ENCODE measurements at regions not wholly inside any gene's neighbourhood (a gene's known extent, or its start where the extent isn't known, plus 50 kb on each side); places are given as distances from the start of the nearest gene placed in this dataset.

GRCh38 chr5:155461304-155461703, 447.7 kb downstream of the KIF4B start:
- H2AFZ ChIP-seq (ENCODE audit: low read depth, low read length): no peak overlapping the region
- no peak overlapping the region for H3K4me2 ChIP-seq (ENCODE audit: low read length)
- H3K9me3 ChIP-seq (ENCODE audit: insufficient read depth, low read depth, low read length): no peaks in the 10 kb centered on the region
- H3K4me3 ChIP-seq (ENCODE audit: insufficient read depth, low read depth, low read length): no peak overlapping the region
- Mint-ChIP-seq H3K27ac (ENCODE audit: unreplicated experiment) (no peak overlapping the region), H3K9me3 (ENCODE audit: unreplicated experiment) (no peaks in the 10 kb centered on the region), H3K27me3 (ENCODE audit: low read depth, unreplicated experiment) (no peaks in the 10 kb centered on the region), H3K4me1 (ENCODE audit: low read depth, unreplicated experiment) (peaks cover 2% of the 10 kb centered on the region), H3K4me3 (ENCODE audit: unreplicated experiment) (no peak overlapping the region), H3K36me3 (ENCODE audit: low read depth, unreplicated experiment) (no peaks in the 10 kb centered on the region)
- no peak overlapping the region for H3K9ac ChIP-seq (ENCODE audit: low read length)
- TF ChIP-seq CTCF (IDR thresholded peaks at IDR 0.05; ENCODE audit: insufficient read depth, low read depth, low read length) (no peak), EZH2 (IDR thresholded peaks at IDR 0.05; ENCODE audit: insufficient read depth, low read length) (no peak)
- DNase-seq (ENCODE audit: low read depth) (no peak), FAIRE-seq (no peak)
- no peak overlapping the region for H3K27ac ChIP-seq (ENCODE audit: low read depth, low read length)
- H4K20me1 ChIP-seq (ENCODE audit: insufficient read depth, low read length): no peaks in the 10 kb centered on the region
- no peaks in the 10 kb centered on the region for H3K4me1 ChIP-seq (ENCODE audit: insufficient read depth, low read length)
- H3K36me3 ChIP-seq (ENCODE audit: insufficient read depth, low read length): no peaks in the 10 kb centered on the region
- H3K27me3 ChIP-seq (ENCODE audit: insufficient read depth, low read length): no peaks in the 10 kb centered on the region
- H3K79me2 ChIP-seq (ENCODE audit: insufficient read depth, low read length): no peaks in the 10 kb centered on the region

- DNase-seq (ENCODE audit: low read depth) (no peak), FAIRE-seq (no peak)
- Histone ChIP-seq H3K9me3 (ENCODE audit: insufficient read depth, low read depth, low read length) (peaks cover 4% of the 10 kb centered on the region), H3K79me2 (ENCODE audit: insufficient read depth, low read length) (no peaks in the 10 kb centered on the region), H3K27ac (ENCODE audit: low read depth, low read length) (no peak overlapping the region), H2AFZ (ENCODE audit: low read depth, low read length) (no peak overlapping the region), H3K27me3 (ENCODE audit: insufficient read depth, low read length) (no peaks in the 10 kb centered on the region), H3K36me3 (ENCODE audit: insufficient read depth, low read length) (no peaks in the 10 kb centered on the region), H4K20me1 (ENCODE audit: insufficient read depth, low read length) (no peaks in the 10 kb centered on the region), H3K9ac (ENCODE audit: low read length) (no peak overlapping the region), H3K4me2 (ENCODE audit: low read length) (no peak overlapping the region), H3K4me1 (ENCODE audit: insufficient read depth, low read length) (no peaks in the 10 kb centered on the region), H3K4me3 (ENCODE audit: insufficient read depth, low read depth, low read length) (no peak overlapping the region)
- Mint-ChIP-seq H3K27ac (ENCODE audit: unreplicated experiment) (no peak overlapping the region), H3K27me3 (ENCODE audit: low read depth, unreplicated experiment) (no peaks in the 10 kb centered on the region), H3K36me3 (ENCODE audit: low read depth, unreplicated experiment) (no peaks in the 10 kb centered on the region), H3K4me3 (ENCODE audit: unreplicated experiment) (no peak overlapping the region), H3K9me3 (ENCODE audit: unreplicated experiment) (no peaks in the 10 kb centered on the region), H3K4me1 (ENCODE audit: low read depth, unreplicated experiment) (no peaks in the 10 kb centered on the region)
- no peak for TF ChIP-seq EZH2 (IDR thresholded peaks at IDR 0.05; ENCODE audit: insufficient read depth, low read length)
- no peak for TF ChIP-seq CTCF (IDR thresholded peaks at IDR 0.05; ENCODE audit: insufficient read depth, low read depth, low read length)
These were observed 453.3 kb downstream of the KIF4B start for GRCh38 chr5:155466851-155467250.

GRCh38 chr5:155471027-155471426, 457.5 kb downstream of the KIF4B start:
- Histone ChIP-seq H3K9me3 (ENCODE audit: insufficient read depth, low read depth, low read length) (peaks cover 4% of the 10 kb centered on the region), H3K27ac (ENCODE audit: low read depth, low read length) (no peak overlapping the region), H2AFZ (ENCODE audit: low read depth, low read length) (no peak overlapping the region), H3K9ac (ENCODE audit: low read length) (no peak overlapping the region), H3K27me3 (ENCODE audit: insufficient read depth, low read length) (no peaks in the 10 kb centered on the region), H3K4me3 (ENCODE audit: insufficient read depth, low read depth, low read length) (no peak overlapping the region), H3K4me2 (ENCODE audit: low read length) (no peak overlapping the region), H3K36me3 (ENCODE audit: insufficient read depth, low read length) (no peaks in the 10 kb centered on the region), H4K20me1 (ENCODE audit: insufficient read depth, low read length) (no peaks in the 10 kb centered on the region), H3K4me1 (ENCODE audit: insufficient read depth, low read length) (no peaks in the 10 kb centered on the region), H3K79me2 (ENCODE audit: insufficient read depth, low read length) (no peaks in the 10 kb centered on the region)
- Mint-ChIP-seq H3K27ac (ENCODE audit: unreplicated experiment) (no peak overlapping the region), H3K4me3 (ENCODE audit: unreplicated experiment) (no peak overlapping the region), H3K36me3 (ENCODE audit: low read depth, unreplicated experiment) (no peaks in the 10 kb centered on the region), H3K4me1 (ENCODE audit: low read depth, unreplicated experiment) (no peaks in the 10 kb centered on the region), H3K9me3 (ENCODE audit: unreplicated experiment) (no peaks in the 10 kb centered on the region), H3K27me3 (ENCODE audit: low read depth, unreplicated experiment) (no peaks in the 10 kb centered on the region)
- FAIRE-seq: no peak
- DNase-seq (ENCODE audit: low read depth): no peak
- TF ChIP-seq EZH2 (IDR thresholded peaks at IDR 0.05; ENCODE audit: insufficient read depth, low read length) (no peak), CTCF (IDR thresholded peaks at IDR 0.05; ENCODE audit: insufficient read depth, low read depth, low read length) (no peak)

Data from astrocyte (in vitro differentiated cells and primary cell).